HG02642 (cell line): ENCODE measurements at regions not wholly inside any gene's neighbourhood (a gene's known extent, or its start where the extent isn't known, plus 50 kb on each side); places are given as distances from the start of the nearest gene placed in this dataset.
A peak's percentile ranks its signal among the peaks of the same experiment; 100 is the strongest.
"Not testable (repeated sequence)": the region's sequence is repeated elsewhere in the genome, so short reads cannot be mapped to it uniquely, and the experiment has no call there.

ENCODE experiments used
- ATAC-seq: cut with Tn5 transposase; IDR thresholded peaks from one replicate; pipeline ENCODE4 v1.9.1; 2021; ENCODE audit warnings: mild to moderate bottlenecking; ENCODE audit not compliant: unreplicated experiment, poor library complexity

- no peak for ATAC-seq
Measured at GRCh38 chr11:22567759-22568158, 57.9 kb downstream of the FANCF start.

GRCh38 chr11:22566293-22566692 is 59.3 kb downstream of the FANCF start:
- no peak for ATAC-seq

GRCh38 chr11:22561283-22561682 is 64.3 kb downstream of the FANCF start:
- no peak for ATAC-seq

GRCh38 chr11:22559416-22559815 is 66.2 kb downstream of the FANCF start:
- ATAC-seq, result no peak

- ATAC-seq, result no peak
Measured at GRCh38 chr11:22558664-22559063, 67.0 kb downstream of the FANCF start.

DNA sequence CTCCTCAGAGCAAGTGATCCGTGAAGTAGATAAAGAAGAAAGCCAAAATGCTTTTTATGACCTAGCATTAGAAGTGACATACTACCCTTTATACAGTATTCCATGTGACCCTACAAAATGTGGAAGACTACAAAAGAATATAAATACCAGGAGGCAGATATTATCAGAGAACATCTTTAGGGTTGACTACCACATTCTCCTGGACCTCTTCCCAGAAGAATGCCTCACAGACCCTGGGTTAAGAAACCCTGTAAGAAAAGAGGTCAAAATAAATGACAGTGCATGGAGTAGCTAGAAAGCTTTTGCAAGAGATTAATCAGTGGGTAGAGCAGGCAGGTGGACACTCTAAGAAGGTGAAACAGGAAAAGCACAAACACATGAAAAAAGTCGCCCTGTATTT is 69.2 kb downstream of the FANCF start:
- no peak for ATAC-seq

- ATAC-seq, result no peak
Measured at GRCh38 chr11:22555881-22556280, 69.7 kb downstream of the FANCF start.

- ATAC-seq, result peak; percentile 85
Measured at GRCh38 chr11:22554221-22554620, 71.4 kb downstream of the FANCF start.

DNA sequence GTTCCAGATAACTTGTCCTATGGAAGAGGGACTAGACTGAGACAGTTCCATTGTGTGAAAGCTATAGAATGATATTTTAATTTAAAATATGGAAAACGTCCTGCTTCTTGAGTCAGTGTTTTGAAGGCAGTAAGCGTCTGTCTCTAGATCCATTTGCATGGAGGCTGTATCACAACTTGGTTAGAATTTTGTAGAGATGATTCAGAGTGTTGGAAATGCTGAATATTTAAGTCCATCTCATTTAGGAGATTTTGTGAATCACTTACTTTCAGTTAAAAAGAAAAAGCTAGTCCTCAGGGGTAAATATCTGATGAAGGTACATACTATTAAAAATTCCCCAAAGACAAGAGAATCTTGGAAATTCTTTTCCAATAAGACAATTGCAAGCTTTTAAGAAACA is 72.7 kb downstream of the FANCF start:
- no peak for ATAC-seq

- ATAC-seq, result no peak
Measured at GRCh38 chr11:22546746-22547145, 78.9 kb downstream of the FANCF start.

GRCh38 chr11:22543261-22543660 is 82.4 kb downstream of the FANCF start:
- no peak for ATAC-seq

DNA sequence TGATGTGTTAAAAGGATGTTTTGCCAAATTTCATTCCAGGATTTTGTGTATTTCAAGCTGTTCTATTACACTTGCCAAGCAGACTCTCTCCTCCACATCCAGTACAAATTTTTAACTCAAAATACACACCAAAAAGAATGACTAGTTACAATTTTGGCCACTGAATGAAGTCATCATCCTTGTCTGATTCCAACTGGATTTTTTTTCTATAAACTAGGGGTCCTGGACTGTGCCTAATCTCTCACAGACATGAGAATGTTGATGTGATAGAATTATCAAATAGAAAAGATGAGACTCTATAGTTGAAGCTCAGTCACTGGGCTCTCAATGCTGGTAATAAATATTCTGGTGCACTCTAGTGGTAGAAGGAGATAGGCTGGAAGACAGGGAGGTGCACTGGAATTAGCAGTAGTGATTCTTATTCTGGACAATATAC is 85.8 kb downstream of the FANCF start:
- no peak for ATAC-seq

DNA sequence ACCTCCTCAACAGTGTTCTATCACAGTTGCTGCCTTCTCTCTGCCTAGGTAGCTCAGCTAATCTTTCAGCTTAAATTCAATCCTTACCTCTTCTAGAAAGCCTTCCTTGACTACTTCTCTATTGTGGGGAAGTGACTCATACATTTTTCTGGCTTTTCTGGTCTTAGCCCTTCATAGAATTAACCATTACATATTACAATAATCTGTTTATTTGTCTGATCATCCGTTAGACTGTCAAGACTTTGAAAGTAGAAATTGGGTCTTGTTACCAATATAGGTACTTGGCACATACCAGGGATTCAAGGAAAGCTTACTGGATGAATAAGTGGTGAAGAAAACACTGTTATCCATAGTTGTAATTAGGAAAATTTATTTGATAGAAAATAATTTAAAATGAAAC is 89.6 kb downstream of the FANCF start:
- no peak for ATAC-seq

DNA sequence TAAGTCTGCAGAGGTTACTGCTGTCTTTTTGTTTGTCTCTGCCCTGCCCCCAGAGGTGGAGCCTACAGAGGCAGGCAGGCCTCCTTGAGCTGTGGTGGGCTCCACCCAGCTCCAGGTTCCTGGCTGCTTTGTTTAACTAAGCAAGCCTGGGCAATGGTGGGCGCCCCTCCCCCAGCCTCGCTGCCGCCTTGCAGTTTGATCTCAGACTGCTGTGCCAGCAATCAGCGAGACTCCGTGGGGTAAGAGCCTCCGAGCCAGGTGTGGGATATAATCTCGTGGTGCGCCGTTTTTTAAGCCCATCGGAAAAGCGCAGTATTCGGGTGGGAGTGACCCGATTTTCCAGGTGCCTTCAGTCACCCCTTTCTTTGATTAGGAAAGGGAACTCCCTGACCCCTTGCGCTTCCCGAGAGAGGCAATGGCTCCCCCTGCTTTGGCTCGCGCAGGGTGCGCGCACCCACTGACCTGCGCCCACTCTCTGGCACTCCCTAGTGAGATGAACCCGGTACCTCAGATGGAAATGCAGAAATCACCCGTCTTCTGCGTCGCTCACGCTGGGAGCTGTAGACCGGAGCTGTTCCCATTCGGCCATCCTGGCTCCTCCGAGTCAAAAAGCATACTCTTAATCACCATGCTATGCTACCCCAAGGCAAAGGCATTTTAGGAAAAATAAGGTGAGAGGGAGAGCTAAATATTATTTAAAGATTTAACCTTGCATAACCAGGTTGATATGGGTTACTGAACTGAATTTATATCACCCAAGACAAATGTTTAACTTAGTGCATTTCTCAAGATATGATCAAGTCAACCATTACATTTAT is 96.8 kb downstream of the FANCF start:
- ATAC-seq, result not testable (repeated sequence)

GRCh38 chr11:22522225-22522624 is 103.4 kb downstream of the FANCF start:
- ATAC-seq, result no peak

DNA sequence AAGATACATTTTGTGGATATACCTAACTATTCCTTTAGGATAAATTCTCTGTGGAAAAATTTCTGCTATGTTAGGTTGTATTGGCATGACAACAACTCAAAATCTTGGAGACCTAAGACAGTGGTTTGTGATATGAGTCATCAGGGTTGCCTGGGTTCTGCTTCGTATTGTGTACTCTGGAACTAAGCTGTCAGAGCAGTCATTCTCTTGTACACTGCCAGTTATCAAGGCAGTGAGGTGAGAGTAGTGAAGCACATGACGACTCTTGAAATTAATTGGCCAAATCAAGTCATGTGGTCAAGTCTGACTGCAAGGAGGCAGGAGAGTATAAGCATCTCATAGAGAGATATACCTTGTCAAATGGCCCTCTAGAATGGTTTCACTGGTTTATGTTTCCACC is 104.4 kb downstream of the FANCF start:
- no peak for ATAC-seq

DNA sequence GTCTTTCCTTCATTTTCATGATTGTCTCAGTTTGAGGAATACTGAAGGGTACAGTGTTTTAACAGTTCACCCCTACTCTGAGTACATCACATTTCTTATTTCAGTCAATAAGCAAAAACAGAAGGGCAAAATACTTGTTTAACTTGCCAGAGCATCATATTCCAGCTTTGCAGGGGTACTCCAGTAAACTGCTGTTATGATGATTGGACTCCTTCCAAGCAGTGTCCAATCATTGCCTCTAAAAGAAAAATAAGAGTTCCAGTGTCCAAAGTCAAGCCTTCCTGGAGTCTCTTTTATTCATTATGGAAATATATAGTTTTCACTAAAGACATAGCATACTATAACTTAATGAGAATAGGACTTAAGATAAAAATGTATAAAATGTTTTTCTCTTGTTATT is 105.1 kb downstream of the FANCF start:
- no peak for ATAC-seq

- ATAC-seq, result not testable (repeated sequence)
Measured at GRCh38 chr11:22518344-22518743, 107.3 kb downstream of the FANCF start.

DNA sequence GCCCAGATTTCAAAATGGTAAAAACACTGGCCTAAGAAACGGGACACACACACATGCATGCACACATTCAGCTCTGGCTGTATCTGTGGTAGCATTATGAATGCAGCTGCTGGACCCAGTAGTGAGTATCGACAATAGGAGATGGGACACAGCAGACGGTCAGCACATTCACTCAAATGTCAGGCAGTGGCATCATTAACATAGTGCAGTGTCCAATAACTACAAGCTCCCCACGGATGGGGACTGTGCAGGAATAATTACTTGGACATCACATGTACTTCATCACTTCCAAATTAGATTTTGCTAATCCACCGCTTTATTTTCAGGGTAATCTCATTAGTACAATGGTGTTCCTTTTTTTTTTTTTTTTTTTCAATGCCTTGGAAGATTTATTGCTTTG is 109.5 kb downstream of the FANCF start:
- no peak for ATAC-seq

DNA sequence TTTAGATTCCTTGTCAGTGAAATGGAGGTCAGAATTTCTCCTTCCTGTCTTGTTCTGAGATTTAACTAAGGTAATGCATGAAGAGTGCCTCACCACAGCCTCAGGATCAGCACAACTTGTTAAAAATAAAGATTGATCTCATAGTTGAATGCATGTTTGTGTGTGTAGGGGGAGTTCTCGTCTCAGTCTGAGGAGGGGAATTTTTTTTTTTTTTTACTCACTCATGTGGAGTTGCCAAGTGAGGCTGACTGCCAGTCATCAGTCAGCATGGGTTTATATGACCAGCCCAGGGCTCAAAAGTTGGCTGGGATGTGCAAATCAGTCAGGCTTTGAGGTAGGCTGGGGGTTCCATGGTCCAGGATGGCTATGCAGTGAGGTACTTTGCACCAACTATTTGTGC is 113.2 kb downstream of the FANCF start:
- ATAC-seq, result no peak

DNA sequence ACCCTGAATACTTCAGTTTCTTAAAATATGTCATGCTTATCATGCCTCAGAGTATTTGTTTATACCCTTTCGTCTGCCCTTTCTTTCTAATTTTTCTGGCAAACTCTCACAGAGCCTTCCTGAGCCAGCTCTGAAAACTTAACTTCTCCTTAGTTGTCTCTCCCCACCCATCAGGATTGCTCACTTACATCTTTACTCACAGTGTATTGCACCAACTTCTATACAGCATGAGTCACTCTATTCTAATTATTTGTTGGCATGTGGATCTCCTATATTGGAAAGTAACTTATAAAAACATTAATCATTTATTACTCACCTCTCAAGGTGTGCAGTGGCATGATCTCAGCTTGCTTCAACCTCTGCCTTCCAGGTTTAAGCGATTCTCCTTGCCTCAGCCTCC is 114.9 kb downstream of the FANCF start:
- ATAC-seq, result no peak

DNA sequence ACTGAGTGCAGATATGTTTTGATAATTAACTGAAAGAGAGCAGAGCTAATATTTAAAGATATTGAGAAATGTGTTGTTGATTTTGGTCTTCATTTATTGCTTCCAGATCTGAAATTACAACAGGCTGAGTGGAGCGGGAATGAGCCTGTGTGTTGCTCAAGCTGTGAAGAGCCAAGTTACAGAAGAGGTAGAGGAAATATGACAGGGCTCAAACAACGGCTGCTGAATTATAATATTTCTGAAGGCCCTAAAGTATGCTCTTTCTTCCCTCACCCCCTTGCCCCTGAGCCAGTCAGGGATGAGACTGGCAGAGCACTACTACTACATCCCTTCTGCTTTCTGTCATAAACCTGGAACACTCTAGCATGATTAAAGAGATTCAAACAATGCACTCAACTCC is 115.6 kb downstream of the FANCF start:
- ATAC-seq, result no peak
